GM23338 (cell line): ENCODE measurements at regions not wholly inside any gene's neighbourhood (a gene's known extent, or its start where the extent isn't known, plus 50 kb on each side); places are given as distances from the start of the nearest gene placed in this dataset.

Experiments
- ATAC-seq: fragments of 200-7000 bp; cut with Tn5 transposase; 3 replicates; pipeline ENCODE4 v1.9.1; 2020
- DNase-seq: peaks from one replicate; pipeline ENCODE4 v3.0.0-alpha.2; 2015; ENCODE audit warnings: low spot score
- H2AFZ ChIP-seq: fragments of 200-600 bp; sonication (generic); 2 replicates; pipeline ENCODE4 v1.8.0; 2016; ENCODE audit warnings: antibody characterized with exemption, mild to moderate bottlenecking, moderate library complexity
- H3F3A ChIP-seq: fragments of 200-600 bp; sonication (generic); replicated peaks from 2 replicates; pipeline ENCODE4 v1.8.0; 2017; ENCODE audit warnings: antibody characterized with exemption, mixed run types, low read depth
- H3K27ac ChIP-seq: fragments of 200-600 bp; sonication (generic); 2 replicates; pipeline ENCODE4 v1.6.1; 2016; ENCODE audit warnings: low read depth
- H3K27me3 ChIP-seq: fragments of 200-600 bp; sonication (generic); 2 replicates; pipeline ENCODE4 v1.8.0; 2016; ENCODE audit warnings: mild to moderate bottlenecking, mixed run types, moderate library complexity; ENCODE audit not compliant: insufficient read depth
- H3K36me3 ChIP-seq: fragments of 200-600 bp; sonication (generic); 2 replicates; pipeline ENCODE4 v1.8.0; 2016; ENCODE audit warnings: mild to moderate bottlenecking; ENCODE audit not compliant: insufficient read depth
- H3K4me1 ChIP-seq: fragments of 200-600 bp; sonication (generic); 2 replicates; pipeline ENCODE4 v1.8.0; 2016; ENCODE audit warnings: mild to moderate bottlenecking, moderate library complexity; ENCODE audit not compliant: insufficient read depth
- H3K4me2 ChIP-seq: fragments of 200-600 bp; sonication (generic); 2 replicates; pipeline ENCODE4 v1.7.1; 2017; ENCODE audit warnings: mixed run types
- H3K4me3 ChIP-seq: fragments of 200-600 bp; sonication (generic); 2 replicates; pipeline ENCODE4 v1.6.1; 2016; ENCODE audit warnings: mixed run types
- H3K79me2 ChIP-seq: fragments of 200-600 bp; sonication (generic); replicated peaks from 2 replicates; pipeline ENCODE4 v1.8.0; 2017; ENCODE audit warnings: mild to moderate bottlenecking; ENCODE audit not compliant: insufficient read depth
- H3K9me2 ChIP-seq: fragments of 200-600 bp; sonication (generic); 2 replicates; pipeline ENCODE4 v1.8.0; 2017; ENCODE audit not compliant: insufficient read depth
- H4K20me1 ChIP-seq: fragments of 200-600 bp; sonication (generic); replicated peaks from 2 replicates; pipeline ENCODE4 v1.8.0; 2017; ENCODE audit warnings: mild to moderate bottlenecking; ENCODE audit not compliant: insufficient read depth
- H3K27ac Mint-ChIP-seq: 2 replicates; pipeline ENCODE4 v1.8.0; 2020; ENCODE audit warnings: inconsistent platforms, mild to moderate bottlenecking, moderate library complexity, mixed read lengths
- H3K27me3 Mint-ChIP-seq: 3 replicates; pipeline ENCODE4 v1.8.0; 2022; ENCODE audit warnings: low read depth, mild to moderate bottlenecking, moderate library complexity, mixed read lengths, inconsistent platforms; ENCODE audit not compliant: insufficient read depth, poor library complexity
- H3K36me3 Mint-ChIP-seq: 3 replicates; pipeline ENCODE4 v1.8.0; 2021; ENCODE audit warnings: low read depth, mild to moderate bottlenecking, inconsistent platforms, moderate library complexity, mixed read lengths
- H3K4me1 Mint-ChIP-seq: 3 replicates; pipeline ENCODE4 v1.8.0; 2020; ENCODE audit warnings: mild to moderate bottlenecking, inconsistent platforms, mixed read lengths
- H3K4me3 Mint-ChIP-seq: 3 replicates; pipeline ENCODE4 v1.8.0; 2021; ENCODE audit warnings: moderate library complexity, mild to moderate bottlenecking, inconsistent platforms, mixed read lengths
- H3K9me3 Mint-ChIP-seq: 3 replicates; pipeline ENCODE4 v1.8.0; 2020; ENCODE audit warnings: moderate library complexity, mild to moderate bottlenecking, inconsistent platforms, mixed read lengths
- ETS1 ChIP-seq: IDR thresholded peaks from 2 replicates; pipeline ENCODE4 v1.6.1; 2016; ENCODE audit warnings: antibody characterized with exemption
- EZH2 ChIP-seq: fragments of 200-600 bp; sonication (generic); IDR thresholded peaks from one replicate; pipeline ENCODE4 v1.8.0; 2017; ENCODE audit warnings: antibody characterized with exemption, mild to moderate bottlenecking, low read depth; ENCODE audit not compliant: unreplicated experiment
- JUNB ChIP-seq: IDR thresholded peaks from one replicate; pipeline ENCODE4 v1.6.1; 2016; ENCODE audit warnings: antibody characterized with exemption; ENCODE audit not compliant: unreplicated experiment
- POLR2AphosphoS5 ChIP-seq: IDR thresholded peaks from 2 replicates; pipeline ENCODE4 v1.6.1; 2016; ENCODE audit warnings: antibody characterized with exemption, low read depth
- ZNF114 ChIP-seq: fragments of 250-450 bp; sonication (Bioruptor Pico); IDR thresholded peaks from 2 replicates; pipeline ENCODE4 v1.5.0; 2020; ENCODE audit warnings: mild to moderate bottlenecking, moderate library complexity
- TF ChIP-seq, protein P1 (sequence below): fragments of 250-450 bp; sonication (Bioruptor Pico); IDR thresholded peaks from 2 replicates; pipeline ENCODE4 v1.5.0; 2020; ENCODE audit warnings: mild to moderate bottlenecking, moderate library complexity

- TF ChIP-seq ETS1 (no peak), POLR2AphosphoS5 (no peak), ZNF114 (CRISPR knock-in tag) (no peak), JUNB (no peak)
- TF ChIP-seq, protein P1, sequence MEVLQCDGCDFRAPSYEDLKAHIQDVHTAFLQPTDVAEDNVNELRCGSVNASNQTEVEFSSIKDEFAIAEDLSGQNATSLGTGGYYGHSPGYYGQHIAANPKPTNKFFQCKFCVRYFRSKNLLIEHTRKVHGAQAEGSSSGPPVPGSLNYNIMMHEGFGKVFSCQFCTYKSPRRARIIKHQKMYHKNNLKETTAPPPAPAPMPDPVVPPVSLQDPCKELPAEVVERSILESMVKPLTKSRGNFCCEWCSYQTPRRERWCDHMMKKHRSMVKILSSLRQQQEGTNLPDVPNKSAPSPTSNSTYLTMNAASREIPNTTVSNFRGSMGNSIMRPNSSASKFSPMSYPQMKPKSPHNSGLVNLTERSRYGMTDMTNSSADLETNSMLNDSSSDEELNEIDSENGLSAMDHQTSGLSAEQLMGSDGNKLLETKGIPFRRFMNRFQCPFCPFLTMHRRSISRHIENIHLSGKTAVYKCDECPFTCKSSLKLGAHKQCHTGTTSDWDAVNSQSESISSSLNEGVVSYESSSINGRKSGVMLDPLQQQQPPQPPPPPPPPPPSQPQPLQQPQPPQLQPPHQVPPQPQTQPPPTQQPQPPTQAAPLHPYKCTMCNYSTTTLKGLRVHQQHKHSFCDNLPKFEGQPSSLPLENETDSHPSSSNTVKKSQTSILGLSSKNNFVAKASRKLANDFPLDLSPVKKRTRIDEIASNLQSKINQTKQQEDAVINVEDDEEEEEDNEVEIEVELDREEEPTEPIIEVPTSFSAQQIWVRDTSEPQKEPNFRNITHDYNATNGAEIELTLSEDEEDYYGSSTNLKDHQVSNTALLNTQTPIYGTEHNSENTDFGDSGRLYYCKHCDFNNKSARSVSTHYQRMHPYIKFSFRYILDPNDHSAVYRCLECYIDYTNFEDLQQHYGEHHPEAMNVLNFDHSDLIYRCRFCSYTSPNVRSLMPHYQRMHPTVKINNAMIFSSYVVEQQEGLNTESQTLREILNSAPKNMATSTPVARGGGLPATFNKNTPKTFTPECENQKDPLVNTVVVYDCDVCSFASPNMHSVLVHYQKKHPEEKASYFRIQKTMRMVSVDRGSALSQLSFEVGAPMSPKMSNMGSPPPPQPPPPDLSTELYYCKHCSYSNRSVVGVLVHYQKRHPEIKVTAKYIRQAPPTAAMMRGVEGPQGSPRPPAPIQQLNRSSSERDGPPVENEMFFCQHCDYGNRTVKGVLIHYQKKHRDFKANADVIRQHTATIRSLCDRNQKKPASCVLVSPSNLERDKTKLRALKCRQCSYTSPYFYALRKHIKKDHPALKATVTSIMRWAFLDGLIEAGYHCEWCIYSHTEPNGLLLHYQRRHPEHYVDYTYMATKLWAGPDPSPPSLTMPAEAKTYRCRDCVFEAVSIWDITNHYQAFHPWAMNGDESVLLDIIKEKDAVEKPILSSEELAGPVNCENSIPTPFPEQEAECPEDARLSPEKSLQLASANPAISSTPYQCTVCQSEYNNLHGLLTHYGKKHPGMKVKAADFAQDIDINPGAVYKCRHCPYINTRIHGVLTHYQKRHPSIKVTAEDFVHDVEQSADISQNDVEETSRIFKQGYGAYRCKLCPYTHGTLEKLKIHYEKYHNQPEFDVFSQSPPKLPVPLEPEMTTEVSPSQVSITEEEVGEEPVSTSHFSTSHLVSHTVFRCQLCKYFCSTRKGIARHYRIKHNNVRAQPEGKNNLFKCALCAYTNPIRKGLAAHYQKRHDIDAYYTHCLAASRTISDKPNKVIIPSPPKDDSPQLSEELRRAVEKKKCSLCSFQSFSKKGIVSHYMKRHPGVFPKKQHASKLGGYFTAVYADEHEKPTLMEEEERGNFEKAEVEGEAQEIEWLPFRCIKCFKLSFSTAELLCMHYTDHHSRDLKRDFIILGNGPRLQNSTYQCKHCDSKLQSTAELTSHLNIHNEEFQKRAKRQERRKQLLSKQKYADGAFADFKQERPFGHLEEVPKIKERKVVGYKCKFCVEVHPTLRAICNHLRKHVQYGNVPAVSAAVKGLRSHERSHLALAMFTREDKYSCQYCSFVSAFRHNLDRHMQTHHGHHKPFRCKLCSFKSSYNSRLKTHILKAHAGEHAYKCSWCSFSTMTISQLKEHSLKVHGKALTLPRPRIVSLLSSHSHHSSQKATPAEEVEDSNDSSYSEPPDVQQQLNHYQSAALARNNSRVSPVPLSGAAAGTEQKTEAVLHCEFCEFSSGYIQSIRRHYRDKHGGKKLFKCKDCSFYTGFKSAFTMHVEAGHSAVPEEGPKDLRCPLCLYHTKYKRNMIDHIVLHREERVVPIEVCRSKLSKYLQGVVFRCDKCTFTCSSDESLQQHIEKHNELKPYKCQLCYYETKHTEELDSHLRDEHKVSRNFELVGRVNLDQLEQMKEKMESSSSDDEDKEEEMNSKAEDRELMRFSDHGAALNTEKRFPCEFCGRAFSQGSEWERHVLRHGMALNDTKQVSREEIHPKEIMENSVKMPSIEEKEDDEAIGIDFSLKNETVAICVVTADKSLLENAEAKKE = no peak
Observed at GRCh38 chr6:90973188-90973587, 386.3 kb upstream of the MAP3K7 start (continued).

DNA sequence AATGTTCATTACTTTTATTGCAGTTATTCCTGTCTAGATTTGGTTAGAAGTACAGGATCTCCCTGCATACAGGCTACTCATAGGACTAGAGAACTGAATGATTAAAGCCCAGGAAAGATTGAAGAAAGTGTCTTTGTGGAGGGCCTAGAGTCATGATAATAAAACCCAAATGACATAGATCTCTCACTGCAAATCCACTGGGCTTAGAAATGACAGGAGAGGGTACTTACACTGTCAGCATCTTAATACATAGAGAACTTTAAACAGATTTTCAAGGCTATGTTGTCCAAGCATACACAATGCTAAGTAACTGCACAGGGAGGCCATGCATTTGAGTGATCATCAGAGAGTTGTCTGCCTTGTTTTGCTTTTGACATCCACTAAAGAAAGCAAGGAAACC is 383.8 kb upstream of the MAP3K7 start:
- H4K20me1 ChIP-seq = no peaks in the 10 kb centered on the region
- no peaks in the 10 kb centered on the region for H3K36me3 ChIP-seq
- H3K27ac ChIP-seq = no peak overlapping the region
- H3K27me3 ChIP-seq = no peaks in the 10 kb centered on the region
- Mint-ChIP-seq H3K4me1 (peaks cover 13% of the 10 kb centered on the region), H3K27me3 (no peaks in the 10 kb centered on the region), H3K9me3 (no peaks in the 10 kb centered on the region; the same call in 2 of the 3 replicates), H3K27ac (no peak overlapping the region), H3K4me3 (no peak overlapping the region), H3K36me3 (no peaks in the 10 kb centered on the region)
- H3F3A ChIP-seq = no peaks in the 10 kb centered on the region
- H3K9me2 ChIP-seq = peaks cover 10% of the 10 kb centered on the region; the same call in 1 of the 2 replicates
- H3K4me2 ChIP-seq = no peak overlapping the region
- no peak overlapping the region for H2AFZ ChIP-seq
- peaks cover 10% of the 10 kb centered on the region; the same call in 1 of the 2 replicates for H3K4me1 ChIP-seq
- no peaks in the 10 kb centered on the region for H3K79me2 ChIP-seq
- no peak for TF ChIP-seq EZH2
- no peak for TF ChIP-seq ZNF114 (CRISPR knock-in tag)
- TF ChIP-seq POLR2AphosphoS5 = no peak
- no peak overlapping the region for H3K4me3 ChIP-seq
- ATAC-seq (no peak), DNase-seq (no peak)
